GM20000 (cell line): ENCODE measurements at regions not wholly inside any gene's neighbourhood (a gene's known extent, or its start where the extent isn't known, plus 50 kb on each side); places are given as distances from the start of the nearest gene placed in this dataset.

Experiments used
- DNase-seq: peaks from one replicate; pipeline ENCODE4 v3.0.0; 2012; ENCODE audit warnings: low spot score
- CTCF ChIP-seq: IDR thresholded peaks from 2 replicates; pipeline ENCODE4 v1.5.1; 2012; ENCODE audit warnings: mild to moderate bottlenecking, control low read depth; ENCODE audit errors: extremely low read depth, missing control alignments

- DNase-seq: peak; percentile 84
Measured at GRCh38 chr16:85491058-85491771, 121.9 kb upstream of the GSE1 start.

GRCh38 chr16:85491798-85492294 is 121.3 kb upstream of the GSE1 start:
- TF ChIP-seq CTCF: no peak
- DNase-seq: no peak

More at GRCh38 chr16:85491058-85491771, 121.9 kb upstream of the GSE1 start:
- TF ChIP-seq CTCF: peak; percentile 80

DNA sequence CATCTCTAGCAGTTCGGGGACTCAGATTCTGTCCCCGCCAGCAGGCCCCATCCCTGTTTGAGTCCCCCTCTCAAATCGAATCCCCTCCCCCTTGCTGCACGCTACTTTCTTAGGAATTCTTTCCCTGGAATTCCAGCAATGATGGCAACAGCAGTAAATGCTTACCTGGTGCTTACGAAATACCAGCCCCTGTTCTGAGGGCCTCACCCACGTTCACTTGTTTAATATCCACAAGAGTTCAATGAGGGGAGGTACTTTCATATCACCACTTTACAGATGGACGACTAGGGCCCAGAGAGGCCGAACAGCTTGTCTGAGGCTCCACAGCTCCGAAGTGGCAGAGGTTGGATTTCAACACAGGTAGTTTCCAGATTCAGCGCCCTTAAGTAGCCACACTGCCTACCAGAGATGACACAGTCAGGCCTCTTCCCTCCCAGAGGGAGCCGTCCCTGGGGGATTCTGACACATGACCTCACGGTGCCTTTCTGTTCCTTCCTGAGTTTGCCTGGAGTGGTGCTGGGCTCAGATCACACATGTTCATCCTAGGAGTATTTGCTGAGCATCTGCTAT is 120.7 kb upstream of the GSE1 start:
- TF ChIP-seq CTCF: no peak
- DNase-seq: no peak

DNA sequence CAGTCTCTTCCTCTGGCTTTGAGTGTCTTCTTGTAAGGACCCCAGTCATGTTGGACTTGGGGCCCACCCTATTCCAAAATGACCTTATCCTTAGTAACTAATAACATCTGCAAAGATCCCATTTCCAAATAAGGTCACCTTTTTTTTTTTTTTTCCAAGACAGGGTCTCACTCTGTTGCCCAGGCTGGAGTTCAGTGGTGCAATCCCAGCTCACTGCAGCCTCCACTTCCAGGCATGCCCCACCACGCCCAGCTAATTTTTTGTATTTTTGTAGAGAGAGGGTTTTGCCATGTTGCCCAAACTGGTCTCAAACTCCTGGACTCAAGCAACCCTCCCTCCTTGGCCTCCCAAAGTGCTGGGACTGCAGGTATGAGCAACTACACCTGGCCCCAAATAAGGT is 118.8 kb upstream of the GSE1 start:
- TF ChIP-seq CTCF: no peak
- no peak for DNase-seq

DNA sequence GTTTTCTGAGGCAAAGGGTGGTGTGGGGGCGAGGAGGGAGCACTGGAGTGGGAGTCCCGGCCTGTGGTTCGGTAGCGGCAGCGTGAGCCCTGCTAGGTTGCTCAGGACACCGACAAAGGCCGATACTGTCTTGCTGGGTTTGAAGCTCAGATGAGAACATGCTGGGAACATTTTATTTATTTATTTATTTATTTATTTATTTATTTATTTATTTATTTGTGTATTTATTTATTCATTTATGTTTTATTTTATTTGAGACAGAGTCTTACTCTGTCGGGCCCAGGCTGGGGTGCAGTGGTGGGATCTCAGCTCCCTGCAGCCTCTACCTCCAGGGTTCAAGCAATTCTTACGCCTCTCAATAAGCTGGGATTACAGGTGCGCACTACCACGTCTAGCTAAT is 117.9 kb upstream of the GSE1 start:
- TF ChIP-seq CTCF: no peak
- DNase-seq: no peak

GRCh38 chr16:85495823-85496538 is 117.1 kb upstream of the GSE1 start:
- TF ChIP-seq CTCF: no peak
- DNase-seq: no peak
